Smooth muscle cell (in vitro differentiated cells): ENCODE measurements at regions not wholly inside any gene's neighbourhood (a gene's known extent, or its start where the extent isn't known, plus 50 kb on each side); places are given as distances from the start of the nearest gene placed in this dataset.

Experiments used
- DNase-seq: peaks from one replicate; lab custom pipeline; 2025; ENCODE audit not compliant: unreplicated experiment; lab: John Stamatoyannopoulos, UW
- H2AFZ ChIP-seq: fragments of 200-600 bp; sonication (generic); 2 replicates; pipeline ENCODE4 v1.6.0; 2016; ENCODE audit warnings: antibody characterized with exemption, low read depth, mild to moderate bottlenecking
- H3F3A ChIP-seq: fragments of 200-600 bp; sonication (generic); 2 replicates; pipeline ENCODE4 v1.6.0; 2017; ENCODE audit warnings: antibody characterized with exemption, low read depth
- H3K27ac ChIP-seq: fragments of 200-600 bp; sonication (generic); 2 replicates; pipeline ENCODE4 v1.5.1; 2016; ENCODE audit warnings: low read depth, mild to moderate bottlenecking
- H3K27me3 ChIP-seq: fragments of 200-600 bp; sonication (generic); 2 replicates; pipeline ENCODE4 v1.6.1; 2016; ENCODE audit warnings: low read depth, mild to moderate bottlenecking
- H3K36me3 ChIP-seq: fragments of 200-600 bp; sonication (generic); 2 replicates; pipeline ENCODE4 v1.5.1; 2016; ENCODE audit warnings: low read depth
- H3K4me1 ChIP-seq: fragments of 200-600 bp; sonication (generic); 2 replicates; pipeline ENCODE4 v1.5.1; 2016; ENCODE audit warnings: low read depth
- H3K4me2 ChIP-seq: fragments of 200-600 bp; sonication (generic); 2 replicates; pipeline ENCODE4 v1.6.0; 2016; ENCODE audit warnings: mild to moderate bottlenecking
- H3K4me3 ChIP-seq: fragments of 200-600 bp; sonication (generic); 2 replicates; pipeline ENCODE4 v1.5.1; 2016; ENCODE audit warnings: mild to moderate bottlenecking
- H3K79me2 ChIP-seq: fragments of 200-600 bp; sonication (generic); 2 replicates; pipeline ENCODE4 v1.6.0; 2016; ENCODE audit warnings: low read depth, mild to moderate bottlenecking
- H3K9ac ChIP-seq: fragments of 200-600 bp; sonication (generic); 2 replicates; pipeline ENCODE4 v1.6.0; 2016; ENCODE audit warnings: low read depth
- H3K9me3 ChIP-seq: fragments of 200-600 bp; sonication (generic); replicated peaks from 2 replicates; pipeline ENCODE4 v1.5.1; 2016; ENCODE audit warnings: low read depth
- H4K20me1 ChIP-seq: fragments of 200-600 bp; sonication (generic); 2 replicates; pipeline ENCODE4 v1.6.0; 2016; ENCODE audit warnings: low read depth
- WGBS: methylation state at CpG from one replicate; pipeline ENCODE4 v1.1.7; 2016; ENCODE audit warnings: low lambda C conversion rate; 5-methylcytosine and 5-hydroxymethylcytosine counted together
- TF ChIP-seq, protein P1 (sequence below): fragments of 200-600 bp; sonication (generic); IDR thresholded peaks from 2 replicates; pipeline ENCODE4 v1.5.1; 2017; ENCODE audit warnings: borderline replicate concordance, mild to moderate bottlenecking, antibody characterized with exemption; ENCODE audit not compliant: insufficient read depth, poor library complexity, severe bottlenecking

GRCh38 chr3:76245073-76245472, 459.7 kb upstream of the ZNF717 start:
- H3K4me2 ChIP-seq = no peak overlapping the region
- WGBS = 92% methylated on average over 2 of the region's 2 CpGs
- no peak overlapping the region for H3K9ac ChIP-seq
- no peaks in the 10 kb centered on the region for H3K79me2 ChIP-seq
- H3F3A ChIP-seq = no peaks in the 10 kb centered on the region
- H3K36me3 ChIP-seq = no peaks in the 10 kb centered on the region
- peaks cover 8% of the 10 kb centered on the region for H3K4me1 ChIP-seq
- no peak for DNase-seq
- no peaks in the 10 kb centered on the region for H3K27me3 ChIP-seq
- TF ChIP-seq, protein P1, sequence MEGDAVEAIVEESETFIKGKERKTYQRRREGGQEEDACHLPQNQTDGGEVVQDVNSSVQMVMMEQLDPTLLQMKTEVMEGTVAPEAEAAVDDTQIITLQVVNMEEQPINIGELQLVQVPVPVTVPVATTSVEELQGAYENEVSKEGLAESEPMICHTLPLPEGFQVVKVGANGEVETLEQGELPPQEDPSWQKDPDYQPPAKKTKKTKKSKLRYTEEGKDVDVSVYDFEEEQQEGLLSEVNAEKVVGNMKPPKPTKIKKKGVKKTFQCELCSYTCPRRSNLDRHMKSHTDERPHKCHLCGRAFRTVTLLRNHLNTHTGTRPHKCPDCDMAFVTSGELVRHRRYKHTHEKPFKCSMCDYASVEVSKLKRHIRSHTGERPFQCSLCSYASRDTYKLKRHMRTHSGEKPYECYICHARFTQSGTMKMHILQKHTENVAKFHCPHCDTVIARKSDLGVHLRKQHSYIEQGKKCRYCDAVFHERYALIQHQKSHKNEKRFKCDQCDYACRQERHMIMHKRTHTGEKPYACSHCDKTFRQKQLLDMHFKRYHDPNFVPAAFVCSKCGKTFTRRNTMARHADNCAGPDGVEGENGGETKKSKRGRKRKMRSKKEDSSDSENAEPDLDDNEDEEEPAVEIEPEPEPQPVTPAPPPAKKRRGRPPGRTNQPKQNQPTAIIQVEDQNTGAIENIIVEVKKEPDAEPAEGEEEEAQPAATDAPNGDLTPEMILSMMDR = no peak
- H4K20me1 ChIP-seq = no peaks in the 10 kb centered on the region
- no peak overlapping the region for H2AFZ ChIP-seq
- H3K27ac ChIP-seq = no peak overlapping the region
- no peak overlapping the region for H3K4me3 ChIP-seq
- no peaks in the 10 kb centered on the region for H3K9me3 ChIP-seq

- Histone ChIP-seq H4K20me1 (no peaks in the 10 kb centered on the region), H3K4me1 (peaks cover 8% of the 10 kb centered on the region), H3K9ac (no peak overlapping the region), H3K27me3 (no peaks in the 10 kb centered on the region), H3F3A (no peaks in the 10 kb centered on the region), H3K36me3 (no peaks in the 10 kb centered on the region), H3K4me2 (no peak overlapping the region), H3K4me3 (no peak overlapping the region), H3K9me3 (no peaks in the 10 kb centered on the region), H3K79me2 (no peaks in the 10 kb centered on the region), H2AFZ (no peak overlapping the region), H3K27ac (no peak overlapping the region)
- no peak for DNase-seq
- TF ChIP-seq, protein P1 = no peak
These were observed 460.3 kb upstream of the ZNF717 start for GRCh38 chr3:76245622-76246021.

GRCh38 chr3:76264496-76264895, 479.1 kb upstream of the ZNF717 start:
- no peaks in the 10 kb centered on the region for H3K36me3 ChIP-seq

DNA sequence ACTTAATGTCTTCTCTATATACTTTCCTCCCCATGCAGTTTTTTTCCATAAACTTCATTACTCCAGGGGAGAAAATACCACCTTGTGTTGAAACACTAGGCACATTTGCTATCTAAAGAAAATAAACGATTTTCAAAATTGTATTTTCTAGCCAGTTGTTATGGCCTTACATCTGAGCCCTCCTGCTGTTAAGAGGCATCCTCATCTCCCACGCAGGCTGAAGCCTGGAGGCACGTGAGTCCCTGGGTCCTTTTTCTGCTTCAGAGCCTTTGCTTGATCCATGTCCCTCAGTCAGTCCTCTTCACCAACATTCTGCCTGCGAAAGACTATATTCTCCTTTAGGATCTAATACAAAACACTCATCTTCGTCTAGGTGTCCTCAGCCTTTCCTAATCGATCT, 479.6 kb upstream of the ZNF717 start:
- Histone ChIP-seq H3K9me3 (no peaks in the 10 kb centered on the region), H2AFZ (no peak overlapping the region), H4K20me1 (no peaks in the 10 kb centered on the region), H3K79me2 (no peaks in the 10 kb centered on the region), H3K4me1 (no peaks in the 10 kb centered on the region), H3K4me3 (no peak overlapping the region), H3K4me2 (no peak overlapping the region), H3K27ac (no peak overlapping the region), H3F3A (no peaks in the 10 kb centered on the region), H3K9ac (no peak overlapping the region), H3K36me3 (no peaks in the 10 kb centered on the region), H3K27me3 (no peaks in the 10 kb centered on the region)
- DNase-seq = no peak
- 81% methylated on average over 6 of the region's 6 CpGs for WGBS
- TF ChIP-seq, protein P1 = no peak

More at GRCh38 chr3:76264496-76264895, 479.1 kb upstream of the ZNF717 start:
- DNase-seq = no peak
- Histone ChIP-seq H3K27ac (no peak overlapping the region), H3K4me3 (no peak overlapping the region), H3K79me2 (no peaks in the 10 kb centered on the region), H3K9me3 (no peaks in the 10 kb centered on the region), H3K27me3 (no peaks in the 10 kb centered on the region), H3K4me1 (no peaks in the 10 kb centered on the region), H3K9ac (no peak overlapping the region), H3F3A (no peaks in the 10 kb centered on the region), H4K20me1 (no peaks in the 10 kb centered on the region), H2AFZ (no peak overlapping the region), H3K4me2 (no peak overlapping the region)
- 94% methylated on average over 1 of the region's 1 CpG for WGBS
- TF ChIP-seq, protein P1 = no peak
